ENCODE measurements at regions not wholly inside any gene's neighbourhood (a gene's known extent, or its start where the extent isn't known, plus 50 kb on each side); places are given as distances from the start of the nearest gene placed in this dataset.

DNA sequence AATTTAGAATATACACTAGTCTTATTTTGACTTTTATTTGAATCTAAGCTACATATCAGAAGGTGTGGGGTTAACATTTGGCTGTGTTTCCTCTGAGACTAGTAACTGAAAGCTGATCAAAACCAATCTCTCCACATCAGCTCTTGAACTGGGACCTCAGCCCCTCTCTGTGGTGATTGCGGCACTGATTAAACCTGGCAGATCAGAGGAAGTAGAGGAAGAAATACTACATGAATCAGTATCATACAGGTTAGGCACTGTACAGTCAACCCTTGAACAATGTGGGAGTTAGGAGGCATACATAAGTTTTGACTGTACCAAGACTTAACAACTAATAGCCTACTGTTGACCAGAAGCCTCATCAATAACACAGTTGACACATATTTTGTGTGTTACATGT lies 122.5 kb upstream of the C1orf87 start:
- Histone ChIP-seq H3K27me3 (ENCODE audit: control insufficient read depth, extremely low read depth, insufficient read depth, low read length) (no peaks in the 10 kb centered on the region), H2AFZ (ENCODE audit: control insufficient read depth, low read length) (no peak overlapping the region), H3K79me2 (ENCODE audit: control insufficient read depth, insufficient read depth, low read length) (no peaks in the 10 kb centered on the region), H3K36me3 (ENCODE audit: control insufficient read depth in 2 of 2, extremely low read depth in 1 of 2, insufficient read depth in 2 of 2, low read length in 2 of 2) (no peaks in the 10 kb centered on the region), H3K9ac (ENCODE audit: control insufficient read depth, extremely low read depth, insufficient read depth, low read length) (no peak overlapping the region), H4K20me1 (ENCODE audit: control insufficient read depth, extremely low read depth, insufficient read depth, low read length) (no peaks in the 10 kb centered on the region), H3K9me1 (ENCODE audit: control insufficient read depth, extremely low read depth, insufficient read depth, low read length) (no peaks in the 10 kb centered on the region), H3K4me3 (ENCODE audit: control insufficient read depth in 2 of 3, extremely low read depth in 1 of 3, insufficient read depth in 2 of 3, low read depth in 1 of 3, low read length in 3 of 3) (no peak overlapping the region), H3K4me2 (ENCODE audit: control insufficient read depth, extremely low read depth, insufficient read depth, low read depth, low read length) (no peak overlapping the region), H3K9me3 (ENCODE audit: control insufficient read depth, low read depth, low read length) (no peaks in the 10 kb centered on the region), H3K27ac (ENCODE audit: control insufficient read depth, insufficient read depth, low read length) (no peak overlapping the region), H3K4me1 (ENCODE audit: control insufficient read depth, extremely low read depth, insufficient read depth, low read length) (no peaks in the 10 kb centered on the region)
- FAIRE-seq (no peak), DNase-seq (ENCODE audit: low read depth, low spot score) (no peak)
- dilution Hi-C loops (cut with MboI; ENCODE audit: extremely low pct_ligation_motif_present, low sequenced_read_pairs): no loop called here
- no peak for TF ChIP-seq EZH2 (IDR thresholded peaks at IDR 0.05; ENCODE audit: low read length)
- TF ChIP-seq, protein P1, sequence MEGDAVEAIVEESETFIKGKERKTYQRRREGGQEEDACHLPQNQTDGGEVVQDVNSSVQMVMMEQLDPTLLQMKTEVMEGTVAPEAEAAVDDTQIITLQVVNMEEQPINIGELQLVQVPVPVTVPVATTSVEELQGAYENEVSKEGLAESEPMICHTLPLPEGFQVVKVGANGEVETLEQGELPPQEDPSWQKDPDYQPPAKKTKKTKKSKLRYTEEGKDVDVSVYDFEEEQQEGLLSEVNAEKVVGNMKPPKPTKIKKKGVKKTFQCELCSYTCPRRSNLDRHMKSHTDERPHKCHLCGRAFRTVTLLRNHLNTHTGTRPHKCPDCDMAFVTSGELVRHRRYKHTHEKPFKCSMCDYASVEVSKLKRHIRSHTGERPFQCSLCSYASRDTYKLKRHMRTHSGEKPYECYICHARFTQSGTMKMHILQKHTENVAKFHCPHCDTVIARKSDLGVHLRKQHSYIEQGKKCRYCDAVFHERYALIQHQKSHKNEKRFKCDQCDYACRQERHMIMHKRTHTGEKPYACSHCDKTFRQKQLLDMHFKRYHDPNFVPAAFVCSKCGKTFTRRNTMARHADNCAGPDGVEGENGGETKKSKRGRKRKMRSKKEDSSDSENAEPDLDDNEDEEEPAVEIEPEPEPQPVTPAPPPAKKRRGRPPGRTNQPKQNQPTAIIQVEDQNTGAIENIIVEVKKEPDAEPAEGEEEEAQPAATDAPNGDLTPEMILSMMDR (optimal IDR thresholded peaks at IDR 0.05 in 1 of 3, IDR thresholded peaks at IDR 0.05 in 1 of 3, conservative IDR thresholded peaks at IDR 0.05 in 1 of 3; ENCODE audit: extremely low read depth in 1 of 3, insufficient read depth in 2 of 3, low read length in 3 of 3): no peak

DNA sequence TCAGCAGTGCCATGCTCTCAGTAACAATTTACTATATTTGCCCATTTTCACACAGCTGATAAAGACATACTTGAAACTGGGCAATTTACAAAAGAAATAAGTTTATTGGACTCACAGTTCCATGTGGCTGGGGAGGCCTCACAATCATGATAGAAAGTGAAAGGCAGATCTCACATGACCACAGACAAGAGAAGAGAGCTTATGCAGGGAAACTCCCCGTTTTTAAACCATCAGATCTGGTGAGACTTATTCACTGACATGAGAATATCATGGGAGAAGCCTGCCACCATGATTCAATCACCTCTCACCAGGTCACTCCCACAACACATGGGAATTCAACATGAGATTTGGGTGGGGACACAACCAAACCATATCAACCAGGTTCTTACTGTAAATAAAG lies 112.1 kb upstream of the C1orf87 start:
- FAIRE-seq: no peak
- no peak overlapping the region for H2AFZ ChIP-seq (ENCODE audit: control insufficient read depth, low read length)
- no peak overlapping the region for H3K4me2 ChIP-seq (ENCODE audit: control insufficient read depth, extremely low read depth, insufficient read depth, low read depth, low read length)
- TF ChIP-seq, protein P1 (optimal IDR thresholded peaks at IDR 0.05 in 1 of 3, IDR thresholded peaks at IDR 0.05 in 1 of 3, conservative IDR thresholded peaks at IDR 0.05 in 1 of 3; ENCODE audit: extremely low read depth in 1 of 3, insufficient read depth in 2 of 3, low read length in 3 of 3): no peak
- no peak for TF ChIP-seq EZH2 (IDR thresholded peaks at IDR 0.05; ENCODE audit: low read length)
- no peaks in the 10 kb centered on the region for H3K36me3 ChIP-seq (ENCODE audit: control insufficient read depth in 2 of 2, extremely low read depth in 1 of 2, insufficient read depth in 2 of 2, low read length in 2 of 2)
- H3K27me3 ChIP-seq (ENCODE audit: control insufficient read depth, extremely low read depth, insufficient read depth, low read length): no peaks in the 10 kb centered on the region
- no peak overlapping the region for H3K9ac ChIP-seq (ENCODE audit: control insufficient read depth, extremely low read depth, insufficient read depth, low read length)
- no peak for DNase-seq (ENCODE audit: low read depth, low spot score)
- H3K9me1 ChIP-seq (ENCODE audit: control insufficient read depth, extremely low read depth, insufficient read depth, low read length): no peaks in the 10 kb centered on the region
- no peaks in the 10 kb centered on the region for H3K9me3 ChIP-seq (ENCODE audit: control insufficient read depth, low read depth, low read length)
- H3K79me2 ChIP-seq (ENCODE audit: control insufficient read depth, insufficient read depth, low read length): no peaks in the 10 kb centered on the region
- no peaks in the 10 kb centered on the region for H4K20me1 ChIP-seq (ENCODE audit: control insufficient read depth, extremely low read depth, insufficient read depth, low read length)
- no peak overlapping the region for H3K27ac ChIP-seq (ENCODE audit: control insufficient read depth, insufficient read depth, low read length)
- dilution Hi-C loops (cut with MboI; ENCODE audit: extremely low pct_ligation_motif_present, low sequenced_read_pairs): no loop called here
- H3K4me3 ChIP-seq (ENCODE audit: control insufficient read depth in 2 of 3, extremely low read depth in 1 of 3, insufficient read depth in 2 of 3, low read depth in 1 of 3, low read length in 3 of 3): no peak overlapping the region
- H3K4me1 ChIP-seq (ENCODE audit: control insufficient read depth, extremely low read depth, insufficient read depth, low read length): no peaks in the 10 kb centered on the region

Measured in keratinocyte (primary cell).